ENCODE measurements at regions not wholly inside any gene's neighbourhood (a gene's known extent, or its start where the extent isn't known, plus 50 kb on each side); places are given as distances from the start of the nearest gene placed in this dataset.
"Not testable (repeated sequence)": the region's sequence is repeated elsewhere in the genome, so short reads cannot be mapped to it uniquely, and the experiment has no call there.

DNA sequence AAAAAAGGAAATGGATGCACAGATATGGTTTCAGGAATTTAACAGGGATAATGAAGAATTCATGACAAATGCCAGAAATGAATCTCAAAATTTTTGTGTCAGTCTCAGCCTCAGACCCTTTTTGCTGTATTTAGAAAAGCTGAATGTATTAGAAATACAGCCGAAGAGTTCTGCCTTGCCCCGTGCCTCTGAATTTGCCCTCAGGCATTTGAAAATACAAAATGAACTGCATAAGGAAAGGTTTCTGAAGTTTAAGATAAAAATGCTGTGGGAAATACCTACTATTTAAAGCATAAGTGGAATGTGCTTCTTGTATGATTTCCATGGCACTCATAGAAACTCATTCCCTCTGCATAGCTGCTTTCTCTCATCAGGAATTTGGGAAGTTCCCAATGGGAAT, 1580.6 kb downstream of the DPP10 start:
- WGBS (ENCODE audit: insufficient coverage, insufficient replicate concordance, low lambda C conversion rate, missing lambda C conversion rate) = 30% methylated on average over 2 of the region's 2 CpGs
- Histone ChIP-seq H3K4me2 (ENCODE audit: control insufficient read depth, insufficient read depth) (no peak overlapping the region), H3K9ac (ENCODE audit: control insufficient read depth, insufficient read depth, low read length) (no peak overlapping the region), H4K20me1 (ENCODE audit: control insufficient read depth, insufficient read depth) (no peaks in the 10 kb centered on the region), H3K36me3 (ENCODE audit: control insufficient read depth in 2 of 2, insufficient read depth in 2 of 2, low read length in 1 of 2) (no peaks in the 10 kb centered on the region), H3K4me1 (ENCODE audit: control insufficient read depth, insufficient read depth, low read length) (no peaks in the 10 kb centered on the region), H3K4me3 (no peak overlapping the region), H3K27me3 (replicated peaks in 1 of 2; ENCODE audit: control insufficient read depth in 2 of 2, insufficient read depth in 2 of 2, low read length in 1 of 2) (no peaks in the 10 kb centered on the region), H3K27ac (ENCODE audit: control insufficient read depth, insufficient read depth) (no peak overlapping the region), H3K9me3 (replicated peaks; ENCODE audit: control insufficient read depth, insufficient read depth, low read length) (no peaks in the 10 kb centered on the region), H3K79me2 (ENCODE audit: control insufficient read depth, insufficient read depth, low read length) (no peaks in the 10 kb centered on the region), H2AFZ (ENCODE audit: control insufficient read depth, low read depth, low read length) (no peak overlapping the region)
- intact Hi-C loops (cut with micrococcal nuclease; ENCODE audit: unreplicated experiment) = no loop called here
- SMC1A ChIA-PET (ENCODE audit: uncharacterized antibody, unreplicated experiment) = no interaction called here
- CTCF ChIA-PET = no interaction called here
- ATAC-seq (no peak), DNase-seq (ENCODE audit: low read depth, low spot score) (no peak), FAIRE-seq (no peak)
- POLR2A ChIA-PET = no interaction called here
- RAD21 ChIA-PET (ENCODE audit: unreplicated experiment) = no interaction called here
- in situ Hi-C loops (cut with MboI) = no loop called here
- no TSS peak for BruUV-seq (replicated peaks)
- TF ChIP-seq, protein P1, sequence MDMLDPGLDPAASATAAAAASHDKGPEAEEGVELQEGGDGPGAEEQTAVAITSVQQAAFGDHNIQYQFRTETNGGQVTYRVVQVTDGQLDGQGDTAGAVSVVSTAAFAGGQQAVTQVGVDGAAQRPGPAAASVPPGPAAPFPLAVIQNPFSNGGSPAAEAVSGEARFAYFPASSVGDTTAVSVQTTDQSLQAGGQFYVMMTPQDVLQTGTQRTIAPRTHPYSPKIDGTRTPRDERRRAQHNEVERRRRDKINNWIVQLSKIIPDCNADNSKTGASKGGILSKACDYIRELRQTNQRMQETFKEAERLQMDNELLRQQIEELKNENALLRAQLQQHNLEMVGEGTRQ (IDR thresholded peaks at IDR 0.05; ENCODE audit: borderline replicate concordance, low read depth, low read length) = no peak

DNA sequence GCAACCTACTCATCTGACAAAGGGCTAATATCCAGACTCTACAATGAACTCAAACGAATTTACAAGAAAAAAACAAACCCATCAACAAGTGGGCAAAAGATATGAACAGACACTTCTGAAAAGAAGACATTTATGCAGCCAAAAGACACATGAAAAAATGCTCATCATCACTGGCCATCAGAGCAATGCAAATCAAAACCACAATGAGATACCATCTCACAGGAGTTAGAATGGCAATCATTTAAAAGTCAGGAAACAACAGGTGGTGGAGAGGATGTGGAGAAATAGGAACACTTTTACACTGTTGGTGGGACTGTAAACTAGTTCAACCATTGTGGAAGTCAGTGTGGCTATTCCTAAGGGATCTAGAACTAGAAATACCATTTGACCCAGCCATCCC, 1596.3 kb downstream of the DPP10 start:
- H3K9me3 ChIP-seq (replicated peaks; ENCODE audit: control insufficient read depth, insufficient read depth, low read length); H3K4me3 ChIP-seq; intact Hi-C loops (cut with micrococcal nuclease; ENCODE audit: unreplicated experiment); H2AFZ ChIP-seq (ENCODE audit: control insufficient read depth, low read depth, low read length); ATAC-seq; in situ Hi-C loops (cut with MboI); H3K4me2 ChIP-seq (ENCODE audit: control insufficient read depth, insufficient read depth); DNase-seq (ENCODE audit: low read depth, low spot score); H3K27me3 ChIP-seq (replicated peaks in 1 of 2; ENCODE audit: control insufficient read depth in 2 of 2, insufficient read depth in 2 of 2, low read length in 1 of 2); FAIRE-seq; SMC1A ChIA-PET (ENCODE audit: uncharacterized antibody, unreplicated experiment); BruUV-seq (replicated peaks); CTCF ChIA-PET; H3K4me1 ChIP-seq (ENCODE audit: control insufficient read depth, insufficient read depth, low read length); RAD21 ChIA-PET (ENCODE audit: unreplicated experiment); H3K36me3 ChIP-seq (ENCODE audit: control insufficient read depth in 2 of 2, insufficient read depth in 2 of 2, low read length in 1 of 2); POLR2A ChIA-PET; H3K9ac ChIP-seq (ENCODE audit: control insufficient read depth, insufficient read depth, low read length); H3K27ac ChIP-seq (ENCODE audit: control insufficient read depth, insufficient read depth); H3K79me2 ChIP-seq (ENCODE audit: control insufficient read depth, insufficient read depth, low read length); H4K20me1 ChIP-seq (ENCODE audit: control insufficient read depth, insufficient read depth): not testable (repeated sequence)
- WGBS (ENCODE audit: insufficient coverage, insufficient replicate concordance, low lambda C conversion rate, missing lambda C conversion rate) = 0% methylated on average over 1 of the region's 1 CpG

Measured in GM12878 (cell line).